HG03575 (cell line): ENCODE measurements at regions not wholly inside any gene's neighbourhood (a gene's known extent, or its start where the extent isn't known, plus 50 kb on each side); places are given as distances from the start of the nearest gene placed in this dataset.
A peak's percentile ranks its signal among the peaks of the same experiment; 100 is the strongest.
"Not testable (repeated sequence)": the region's sequence is repeated elsewhere in the genome, so short reads cannot be mapped to it uniquely, and the experiment has no call there.

ENCODE experiments used
- ATAC-seq: cut with Tn5 transposase; IDR thresholded peaks from one replicate; pipeline ENCODE4 v1.9.1; 2021; ENCODE audit not compliant: unreplicated experiment, insufficient number of reproducible peaks, low FRiP score; ENCODE audit errors: extremely low read depth

- ATAC-seq: no peak
These were observed 459.3 kb upstream of the SLC10A2 start for GRCh38 chr13:103525530-103525929.

DNA sequence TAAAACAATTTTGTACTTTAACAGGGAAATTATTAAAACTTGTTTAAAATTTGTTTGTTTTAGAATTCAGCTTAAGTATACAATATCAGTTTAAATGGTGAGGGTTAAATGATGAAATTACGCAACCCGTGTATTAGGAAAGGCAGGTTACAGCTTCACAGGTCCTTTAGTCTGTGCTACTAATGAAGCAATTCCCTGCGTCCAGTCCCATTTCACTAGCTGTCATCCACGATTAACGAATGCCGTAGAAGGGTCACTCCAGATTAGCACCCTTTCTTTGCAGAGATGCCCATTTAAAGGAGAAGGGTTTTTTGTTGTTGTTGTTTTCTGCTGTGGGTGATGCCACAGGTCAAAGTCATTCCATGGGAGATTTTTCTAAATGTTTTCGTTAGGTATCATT, 457.6 kb upstream of the SLC10A2 start:
- no peak for ATAC-seq

- ATAC-seq: no peak
These were observed 455.3 kb upstream of the SLC10A2 start for GRCh38 chr13:103521532-103521931.

DNA sequence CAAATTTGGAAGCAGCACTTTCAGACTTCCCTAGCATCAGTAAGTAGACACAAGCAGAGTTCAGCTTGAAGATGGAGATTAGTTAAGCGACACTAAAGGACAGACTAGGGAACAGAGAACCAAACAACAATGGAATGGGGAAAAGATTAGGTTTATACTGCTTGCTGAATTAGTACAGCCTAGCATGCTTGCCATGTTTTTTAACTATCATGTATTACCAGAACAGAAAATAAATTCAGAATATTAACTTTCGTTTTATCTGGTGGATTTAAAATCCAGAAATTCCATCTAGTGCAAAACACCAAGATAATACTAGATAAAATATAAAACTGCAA, 451.5 kb upstream of the SLC10A2 start:
- ATAC-seq: no peak

GRCh38 chr13:103517066-103517767, 451.0 kb upstream of the SLC10A2 start:
- peak; percentile 56 for ATAC-seq

- no peak for ATAC-seq
These were observed 450.0 kb upstream of the SLC10A2 start for GRCh38 chr13:103516015-103516795.

DNA sequence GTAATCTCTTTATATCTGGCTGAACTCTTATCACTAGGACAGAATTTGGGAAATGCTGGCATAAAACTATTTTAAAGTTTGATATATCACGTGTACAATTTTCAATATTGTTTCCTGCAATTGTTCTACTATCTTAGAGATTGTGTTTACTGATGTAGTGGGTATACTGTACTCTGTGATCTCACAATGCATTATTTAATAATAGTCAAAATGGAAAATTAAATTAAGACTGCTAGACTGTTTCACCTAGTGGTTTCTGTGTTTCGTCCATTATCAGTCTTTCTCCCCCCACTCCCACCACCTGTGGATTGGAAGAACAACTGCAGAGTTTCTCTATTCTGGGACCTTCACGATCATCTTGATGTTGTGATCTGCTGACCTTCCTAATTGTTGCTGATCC, 449.2 kb upstream of the SLC10A2 start:
- no peak for ATAC-seq

DNA sequence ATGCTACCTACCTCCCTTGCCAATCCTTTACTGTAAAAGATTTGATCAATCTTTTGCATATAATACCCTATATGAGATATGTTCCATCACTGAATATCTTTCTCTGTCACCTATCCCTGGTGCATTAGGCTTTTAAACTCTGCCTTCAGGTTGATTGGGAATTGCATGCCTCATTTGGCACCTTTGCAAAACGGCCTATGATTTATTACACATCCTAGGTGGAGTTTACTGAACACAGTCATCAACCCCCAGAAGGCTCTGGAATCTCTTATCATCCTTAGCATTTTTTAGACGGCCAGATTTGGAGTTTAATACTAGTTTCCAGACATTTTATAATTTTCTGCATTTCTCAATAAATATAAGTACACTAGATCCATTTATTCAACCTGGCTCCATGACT, 448.4 kb upstream of the SLC10A2 start:
- ATAC-seq: no peak

DNA sequence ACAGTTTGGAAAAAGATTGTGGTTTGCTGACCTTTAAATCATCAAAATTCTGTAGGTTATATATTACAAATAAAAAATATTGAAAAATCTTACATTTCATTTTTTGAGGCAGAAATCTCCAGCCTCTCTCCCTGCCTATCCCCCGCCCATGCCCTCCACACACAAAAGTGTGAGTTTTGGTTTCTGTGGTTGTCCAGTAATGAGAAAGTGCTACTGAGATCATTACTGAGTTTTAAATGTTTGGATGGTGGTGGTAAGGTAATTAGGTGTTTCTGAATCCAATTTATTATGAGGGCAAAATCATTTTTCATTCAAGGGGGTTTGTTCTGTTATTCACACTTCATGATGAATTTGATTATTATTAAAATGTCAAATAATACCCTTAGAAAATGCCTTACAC, 448.0 kb upstream of the SLC10A2 start:
- no peak for ATAC-seq

DNA sequence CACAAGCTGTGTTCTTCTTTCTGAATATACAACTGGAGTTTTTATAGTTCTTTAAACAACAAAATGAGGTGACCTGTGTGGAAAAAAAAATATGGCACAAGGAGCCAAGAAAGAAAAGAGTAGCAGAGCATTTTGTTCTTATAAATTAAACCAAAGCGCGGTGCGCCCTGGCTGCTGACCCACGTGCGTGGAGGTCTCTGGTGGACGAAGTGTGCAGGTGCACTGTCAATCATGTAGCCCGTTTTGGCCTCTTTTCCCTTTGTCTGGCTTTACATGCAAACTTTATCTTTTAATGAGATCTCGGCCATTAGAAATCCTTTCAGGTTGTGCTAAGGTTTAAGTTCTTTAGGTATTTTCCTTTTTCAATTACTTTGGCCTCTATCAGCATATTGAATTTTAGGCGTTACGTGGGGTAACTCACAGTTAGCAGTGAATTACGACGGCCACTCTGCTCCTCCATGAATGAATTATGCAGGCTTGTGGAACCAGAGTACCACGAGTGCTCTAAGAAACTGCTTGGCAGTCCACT, 443.9 kb upstream of the SLC10A2 start:
- no peak for ATAC-seq

- ATAC-seq: no peak
These were observed 431.2 kb upstream of the SLC10A2 start for GRCh38 chr13:103497404-103497803.

DNA sequence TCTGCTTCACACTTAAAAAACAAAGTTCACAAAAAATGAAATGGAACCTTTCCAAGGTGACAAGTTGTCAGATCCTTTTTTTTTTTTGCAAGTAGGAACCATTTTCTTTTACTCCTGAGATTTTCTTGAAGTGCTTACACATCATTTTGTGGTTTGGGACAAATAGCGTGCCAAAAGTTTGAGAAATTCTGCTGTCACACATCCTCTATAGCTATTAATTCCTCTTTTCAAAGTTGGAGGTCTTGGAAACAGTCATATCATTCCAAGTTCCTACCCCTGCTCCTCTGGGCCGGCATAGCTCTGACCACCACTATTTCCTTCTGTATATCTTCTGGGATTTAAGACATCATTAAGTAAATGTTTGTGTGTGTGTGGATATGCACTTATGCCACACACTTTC, 421.6 kb upstream of the SLC10A2 start:
- ATAC-seq: no peak

- ATAC-seq: no peak
These were observed 406.9 kb upstream of the SLC10A2 start for GRCh38 chr13:103473081-103473480.

DNA sequence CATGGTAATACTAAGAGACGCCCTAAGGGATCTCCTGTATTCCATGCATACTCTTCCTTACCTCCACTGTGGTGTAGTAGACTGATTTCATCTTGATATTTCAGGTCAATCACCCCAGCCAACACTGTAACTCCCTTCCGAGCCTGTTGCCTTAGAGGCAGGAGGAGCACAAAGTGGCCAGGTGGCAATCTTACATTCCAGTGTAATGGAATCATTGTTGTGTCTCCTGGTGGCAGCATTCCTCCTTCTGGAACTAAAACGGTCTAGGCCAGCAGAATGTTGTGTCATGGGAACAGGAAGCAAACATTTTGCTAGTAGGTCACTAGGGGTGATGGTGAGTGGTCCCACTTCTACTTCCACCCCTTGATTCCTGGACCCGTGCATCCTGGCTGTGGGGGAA, 405.7 kb upstream of the SLC10A2 start:
- no peak for ATAC-seq

GRCh38 chr13:103469771-103470170, 403.6 kb upstream of the SLC10A2 start:
- no peak for ATAC-seq

GRCh38 chr13:103466761-103467160, 400.5 kb upstream of the SLC10A2 start:
- ATAC-seq: no peak

DNA sequence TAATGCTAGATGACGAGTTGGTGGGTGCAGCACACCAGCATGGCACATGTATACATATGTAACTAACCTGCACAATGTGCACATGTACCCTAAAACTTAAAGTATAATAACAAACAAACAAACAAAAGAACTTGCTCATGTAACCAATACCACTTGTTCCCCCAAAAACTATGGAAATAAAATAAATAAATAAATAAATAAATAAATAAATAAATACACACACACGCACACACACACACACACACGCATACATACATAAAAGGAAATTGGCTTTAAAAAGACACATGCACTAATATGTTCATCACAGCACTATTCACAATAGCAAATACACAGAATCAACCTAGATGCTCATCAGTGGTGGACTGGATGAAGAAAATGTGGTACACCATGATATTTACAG, 394.0 kb upstream of the SLC10A2 start:
- not testable (repeated sequence) for ATAC-seq

GRCh38 chr13:103457050-103457449, 390.8 kb upstream of the SLC10A2 start:
- ATAC-seq: not testable (repeated sequence)

DNA sequence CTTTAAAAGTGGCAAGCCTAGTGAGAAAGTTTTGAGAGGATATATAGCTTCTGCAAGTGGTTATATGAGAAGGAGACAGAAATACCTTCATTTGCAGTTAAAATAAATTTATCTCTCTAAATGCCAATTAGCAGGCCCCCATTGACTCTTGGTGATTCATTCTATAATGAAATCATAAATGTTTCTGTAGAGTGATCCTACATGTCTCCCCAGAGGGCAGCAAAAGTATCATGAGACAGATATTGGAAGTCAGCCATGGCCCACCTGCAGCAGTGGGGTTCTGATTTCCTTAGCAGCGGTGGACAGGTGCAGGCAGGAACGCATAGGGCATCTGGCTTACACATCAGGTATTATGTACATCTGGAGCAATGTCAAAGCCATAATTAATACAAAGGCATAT, 385.4 kb upstream of the SLC10A2 start:
- no peak for ATAC-seq

DNA sequence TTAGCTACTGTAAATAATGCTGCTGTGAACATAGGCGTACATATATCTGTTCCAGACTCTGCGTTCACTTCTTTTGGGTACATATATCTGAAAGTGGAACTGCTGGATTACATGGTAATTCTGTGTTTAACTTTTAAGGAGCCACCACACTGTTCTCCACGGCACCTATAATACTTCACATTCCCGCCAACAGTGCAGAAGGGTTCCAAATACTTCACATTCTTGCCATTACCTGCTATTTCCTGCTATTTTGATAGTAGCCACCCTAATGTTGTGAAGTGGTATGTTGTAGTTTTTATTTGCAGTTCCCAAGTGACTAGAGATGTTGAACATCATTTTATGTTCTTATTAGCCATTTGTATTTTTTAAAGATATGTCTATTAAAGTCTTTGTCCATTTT, 377.4 kb upstream of the SLC10A2 start:
- no peak for ATAC-seq
